ENCODE measurements at regions not wholly inside any gene's neighbourhood (a gene's known extent, or its start where the extent isn't known, plus 50 kb on each side); places are given as distances from the start of the nearest gene placed in this dataset.

DNA sequence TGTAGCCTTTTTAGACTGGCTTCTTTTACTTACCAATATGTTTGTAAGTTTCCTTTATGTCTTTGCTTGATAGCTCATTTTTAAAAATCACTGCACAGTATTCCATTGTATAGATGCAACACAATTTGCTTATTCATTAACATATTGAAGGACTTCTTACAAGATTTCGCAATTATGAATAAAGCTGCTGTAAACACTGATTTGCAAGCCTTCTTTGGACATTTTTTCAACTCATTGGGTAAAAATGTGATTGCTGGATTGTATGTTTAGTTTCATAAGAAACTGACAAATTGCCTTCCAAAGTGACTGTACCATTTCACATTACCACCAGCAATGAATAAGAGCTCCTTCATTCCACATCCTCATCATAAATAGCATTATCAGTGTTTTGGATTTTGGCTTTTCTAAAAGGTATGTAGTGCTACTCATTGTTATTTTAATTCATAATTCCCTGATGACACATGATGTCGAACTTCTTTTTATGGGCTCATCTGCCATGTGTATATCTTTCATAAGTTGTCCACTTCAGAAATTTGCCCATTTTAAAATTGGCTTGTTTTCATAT, 80.7 kb downstream of the TFAP2B start:
- Histone ChIP-seq H3K9me2 (replicated peaks; ENCODE audit: insufficient read depth, low read length) (no peaks in the 10 kb centered on the region), H2AFZ (ENCODE audit: low read depth, low read length, severe bottlenecking) (no peak overlapping the region), H3K79me2 (ENCODE audit: insufficient read depth, low read length) (no peaks in the 10 kb centered on the region), H3K9ac (ENCODE audit: low read length) (no peak overlapping the region), H3K4me3 (ENCODE audit: insufficient read depth, low read length, poor library complexity, severe bottlenecking) (no peak overlapping the region), H4K20me1 (ENCODE audit: low read depth, low read length) (no peaks in the 10 kb centered on the region), H3K4me2 (ENCODE audit: low read depth, low read length, poor library complexity, severe bottlenecking) (no peak overlapping the region), H3K27me3 (ENCODE audit: low read length) (no peaks in the 10 kb centered on the region), H3K36me3 (ENCODE audit: low read length) (no peaks in the 10 kb centered on the region), H3K27ac (ENCODE audit: low read depth, low read length) (no peak overlapping the region), H3F3A (ENCODE audit: insufficient read depth) (no peaks in the 10 kb centered on the region), H3K9me3 (ENCODE audit: insufficient read depth, low read length) (no peaks in the 10 kb centered on the region)
- TF ChIP-seq CTCF (IDR thresholded peaks at IDR 0.05; ENCODE audit: insufficient read depth, low read length, poor library complexity, severe bottlenecking) (no peak), EZH2phosphoT487 (conservative IDR thresholded peaks at IDR 0.05; ENCODE audit: low read length) (no peak)

- no peaks in the 10 kb centered on the region for H3K9me2 ChIP-seq (replicated peaks; ENCODE audit: insufficient read depth, low read length)
- no peak overlapping the region for H3K9ac ChIP-seq (ENCODE audit: low read length)
- H3K36me3 ChIP-seq (ENCODE audit: low read length) = no peaks in the 10 kb centered on the region
- no peaks in the 10 kb centered on the region for H3K79me2 ChIP-seq (ENCODE audit: insufficient read depth, low read length)
- no peak overlapping the region for H2AFZ ChIP-seq (ENCODE audit: low read depth, low read length, severe bottlenecking)
- H3K4me3 ChIP-seq (ENCODE audit: insufficient read depth, low read length, poor library complexity, severe bottlenecking) = no peak overlapping the region
- H4K20me1 ChIP-seq (ENCODE audit: low read depth, low read length) = no peaks in the 10 kb centered on the region
- TF ChIP-seq EZH2phosphoT487 (conservative IDR thresholded peaks at IDR 0.05; ENCODE audit: low read length) = no peak
- TF ChIP-seq CTCF (IDR thresholded peaks at IDR 0.05; ENCODE audit: insufficient read depth, low read length, poor library complexity, severe bottlenecking) = no peak
- H3K27me3 ChIP-seq (ENCODE audit: low read length) = no peaks in the 10 kb centered on the region
- no peak overlapping the region for H3K4me2 ChIP-seq (ENCODE audit: low read depth, low read length, poor library complexity, severe bottlenecking)
- H3K27ac ChIP-seq (ENCODE audit: low read depth, low read length) = no peak overlapping the region
- H3K9me3 ChIP-seq (ENCODE audit: insufficient read depth, low read length) = no peaks in the 10 kb centered on the region
- H3F3A ChIP-seq (ENCODE audit: insufficient read depth) = no peaks in the 10 kb centered on the region
These were observed 83.6 kb downstream of the TFAP2B start for GRCh38 chr6:50902260-50902659.

- Histone ChIP-seq H3F3A (ENCODE audit: insufficient read depth) (no peaks in the 10 kb centered on the region), H3K4me3 (ENCODE audit: insufficient read depth, low read length, poor library complexity, severe bottlenecking) (no peak overlapping the region), H3K9me2 (replicated peaks; ENCODE audit: insufficient read depth, low read length) (no peaks in the 10 kb centered on the region), H3K9me3 (ENCODE audit: insufficient read depth, low read length) (no peaks in the 10 kb centered on the region), H3K27ac (ENCODE audit: low read depth, low read length) (no peak overlapping the region), H3K4me2 (ENCODE audit: low read depth, low read length, poor library complexity, severe bottlenecking) (no peak overlapping the region), H4K20me1 (ENCODE audit: low read depth, low read length) (no peaks in the 10 kb centered on the region), H2AFZ (ENCODE audit: low read depth, low read length, severe bottlenecking) (no peak overlapping the region), H3K36me3 (ENCODE audit: low read length) (no peaks in the 10 kb centered on the region), H3K27me3 (ENCODE audit: low read length) (no peaks in the 10 kb centered on the region), H3K9ac (ENCODE audit: low read length) (no peak overlapping the region), H3K79me2 (ENCODE audit: insufficient read depth, low read length) (no peaks in the 10 kb centered on the region)
- TF ChIP-seq EZH2phosphoT487 (conservative IDR thresholded peaks at IDR 0.05; ENCODE audit: low read length) = no peak
- no peak for TF ChIP-seq CTCF (IDR thresholded peaks at IDR 0.05; ENCODE audit: insufficient read depth, low read length, poor library complexity, severe bottlenecking)
These were observed 86.6 kb downstream of the TFAP2B start for GRCh38 chr6:50905297-50905696.
